ENCODE measurements at regions not wholly inside any gene's neighbourhood (a gene's known extent, or its start where the extent isn't known, plus 50 kb on each side); places are given as distances from the start of the nearest gene placed in this dataset.
"Not testable (repeated sequence)": the region's sequence is repeated elsewhere in the genome, so short reads cannot be mapped to it uniquely, and the experiment has no call there.

DNA sequence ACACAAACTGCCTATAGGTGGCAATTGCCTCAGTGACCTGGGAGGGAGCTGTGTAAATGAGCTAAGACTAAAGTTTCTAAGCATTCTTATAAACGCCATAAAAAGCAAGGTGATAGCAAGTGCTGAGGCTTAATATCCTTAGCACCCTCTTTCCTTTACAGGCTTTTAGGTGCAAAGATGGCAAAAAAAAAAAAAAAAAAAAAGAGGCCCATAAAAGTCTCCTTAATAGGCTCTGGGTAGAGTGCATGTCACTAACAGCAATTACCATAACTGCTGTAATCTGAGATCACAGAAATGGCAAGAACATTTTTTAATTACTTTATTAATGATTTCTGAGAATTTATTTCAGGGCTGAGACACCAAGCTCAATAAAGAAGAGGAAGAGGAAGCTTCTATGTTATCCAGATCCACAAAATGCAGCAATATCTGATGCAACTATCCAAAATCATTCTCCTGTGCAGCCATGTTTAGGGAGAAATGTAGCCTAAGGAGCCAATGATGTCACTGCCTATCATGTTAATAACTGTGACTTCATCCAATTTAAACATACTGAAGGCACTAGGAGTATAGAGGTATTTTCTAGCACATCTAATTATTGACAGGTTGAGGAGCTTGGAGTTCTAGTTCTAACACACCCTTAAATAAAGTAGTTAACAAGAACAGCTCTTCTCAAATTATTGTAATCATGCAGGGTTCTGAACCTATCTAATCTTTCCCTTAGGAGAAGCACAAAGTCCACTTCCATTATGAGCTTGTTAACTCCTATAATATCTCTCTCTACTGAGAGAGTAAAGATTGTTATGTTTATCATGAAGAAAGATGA is 804.3 kb upstream of the ACVR2A start:
- FAIRE-seq = no peak

DNA sequence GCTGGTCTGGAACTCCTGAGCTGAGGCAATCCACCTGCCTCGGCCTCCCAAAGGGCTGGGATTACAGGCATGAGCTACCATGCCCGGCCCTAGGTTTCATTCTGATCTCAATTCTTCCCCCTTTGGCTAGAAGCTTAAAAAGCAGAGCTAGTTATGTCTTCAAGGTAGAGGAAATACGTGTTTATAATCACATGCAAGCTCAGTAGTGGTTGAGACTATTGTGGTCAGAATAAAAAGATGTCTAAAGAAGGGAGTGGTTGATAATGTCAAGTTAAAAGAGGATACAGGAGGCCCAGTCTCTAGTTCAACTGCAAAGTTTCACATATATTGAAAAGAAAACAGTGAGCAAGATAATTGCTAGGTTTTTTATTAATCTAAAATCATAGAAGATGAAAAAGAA is 807.8 kb upstream of the ACVR2A start:
- FAIRE-seq = no peak

DNA sequence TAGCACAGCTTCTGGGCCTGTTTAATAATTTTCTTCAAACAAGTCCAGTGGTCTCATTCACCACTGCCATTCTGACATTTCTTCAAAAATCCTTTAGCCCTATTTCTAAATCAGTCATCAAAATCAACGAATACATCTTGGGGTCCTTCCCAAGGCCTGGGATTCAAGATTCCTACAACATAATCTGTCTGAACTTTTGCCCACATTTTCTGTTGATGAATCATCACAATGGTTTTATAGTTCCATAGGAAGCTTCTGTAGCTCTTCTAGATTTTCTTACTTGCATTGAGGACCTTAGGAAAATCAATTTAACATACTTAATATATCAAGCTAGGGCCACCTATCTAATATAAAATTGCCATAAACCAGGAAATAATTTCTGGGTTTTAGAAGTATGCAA is 811.8 kb upstream of the ACVR2A start:
- FAIRE-seq = no peak

DNA sequence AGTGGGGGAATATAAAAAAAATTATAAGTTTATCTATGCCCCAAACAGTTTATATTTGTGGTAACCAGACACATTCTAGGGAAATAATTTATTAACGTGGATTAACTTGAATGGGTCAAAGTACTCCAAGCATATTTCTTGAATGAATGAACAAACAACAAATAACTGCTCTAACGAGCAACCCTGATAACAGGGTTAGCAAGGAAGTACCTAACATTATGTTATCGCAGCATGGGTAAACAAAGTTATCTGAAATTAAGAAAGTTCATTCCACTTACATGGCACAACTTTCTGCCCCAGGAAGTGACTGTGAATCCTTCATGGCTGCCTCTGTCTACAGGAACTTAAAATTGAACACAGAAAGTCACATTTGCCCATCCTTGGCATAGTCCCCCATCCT is 812.9 kb upstream of the ACVR2A start:
- FAIRE-seq = no peak

DNA sequence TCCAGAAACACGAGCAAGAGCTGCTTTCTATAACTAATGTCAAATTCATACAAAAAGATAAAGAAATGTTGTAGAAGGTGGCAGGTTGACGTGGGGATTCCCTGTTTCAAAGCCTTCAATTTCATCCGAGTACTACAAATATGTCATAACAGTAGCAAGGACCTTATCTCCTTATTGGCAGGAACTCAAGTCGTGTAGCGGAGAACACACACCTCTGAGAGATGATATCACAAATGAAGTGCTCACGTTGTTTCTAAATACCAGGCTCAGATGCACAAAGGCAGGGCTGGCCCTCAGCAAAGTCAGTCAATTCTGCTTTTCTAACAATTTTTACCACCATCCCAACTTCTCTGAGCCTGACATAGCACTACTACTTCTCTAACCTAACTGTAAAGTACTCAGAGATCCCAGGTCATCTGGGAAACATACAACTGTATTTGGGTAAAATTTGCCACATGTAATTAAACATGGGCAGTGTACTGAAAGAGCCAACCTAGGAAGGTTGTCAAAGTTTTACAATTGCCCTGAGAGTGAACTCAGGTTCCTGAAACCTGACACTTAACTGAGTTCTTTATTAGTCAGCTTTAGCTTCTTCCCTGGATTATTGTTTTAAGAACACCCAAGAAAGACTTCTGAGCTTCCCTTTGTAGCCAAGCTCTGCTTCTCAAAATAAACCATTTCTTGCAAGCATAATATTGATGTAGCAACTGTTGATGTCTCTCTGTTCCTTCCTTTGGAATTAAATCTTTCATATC is 813.7 kb upstream of the ACVR2A start:
- FAIRE-seq = no peak

DNA sequence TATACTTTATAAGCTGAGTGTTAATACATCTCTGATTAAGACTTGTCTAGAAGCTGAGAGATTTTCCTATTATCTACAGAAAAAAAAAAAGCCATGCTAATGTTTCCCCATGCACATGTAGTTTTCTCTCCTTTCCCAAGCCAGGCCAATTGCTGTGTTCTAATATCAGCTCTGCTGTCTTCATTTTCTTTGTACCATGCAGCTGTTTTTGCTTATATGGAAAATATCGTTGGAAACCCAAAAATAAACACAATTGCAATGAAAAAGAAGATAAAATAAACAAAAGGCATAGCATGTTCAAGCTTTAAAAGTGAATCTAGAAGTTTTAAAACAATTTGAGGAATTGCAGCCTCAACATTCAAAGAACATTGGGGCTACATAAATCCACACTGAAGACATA is 817.4 kb upstream of the ACVR2A start:
- no peak for FAIRE-seq

DNA sequence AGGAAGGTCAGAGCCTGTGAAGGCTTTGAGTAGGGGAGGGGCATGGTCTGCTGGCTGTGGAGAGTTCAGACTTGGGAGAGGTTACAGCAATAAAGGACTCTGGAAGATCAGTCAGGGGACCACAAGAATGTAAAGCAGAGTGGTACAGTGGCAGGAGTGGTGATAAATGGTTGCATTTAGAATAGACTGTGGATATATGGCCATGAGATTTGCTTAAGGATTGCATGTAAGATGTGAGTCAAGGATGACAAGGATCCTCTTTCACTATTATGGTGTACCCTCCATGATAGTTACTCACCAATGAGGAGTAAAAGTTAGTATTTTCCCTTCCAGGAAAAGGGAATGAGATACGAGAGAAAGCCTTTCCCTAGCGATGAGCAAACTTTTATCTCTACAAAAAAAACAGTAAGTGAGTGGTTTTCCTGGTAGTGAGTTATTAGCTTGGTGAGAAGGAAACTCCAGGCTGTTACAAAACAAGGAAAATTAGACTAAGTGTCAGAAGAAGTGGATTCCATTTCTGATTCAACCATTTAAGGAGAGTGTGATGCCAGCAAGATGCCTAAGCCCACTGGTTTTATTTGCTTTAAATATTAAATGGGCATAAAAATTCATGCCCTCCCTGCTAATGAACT is 818.0 kb upstream of the ACVR2A start:
- no peak for FAIRE-seq

DNA sequence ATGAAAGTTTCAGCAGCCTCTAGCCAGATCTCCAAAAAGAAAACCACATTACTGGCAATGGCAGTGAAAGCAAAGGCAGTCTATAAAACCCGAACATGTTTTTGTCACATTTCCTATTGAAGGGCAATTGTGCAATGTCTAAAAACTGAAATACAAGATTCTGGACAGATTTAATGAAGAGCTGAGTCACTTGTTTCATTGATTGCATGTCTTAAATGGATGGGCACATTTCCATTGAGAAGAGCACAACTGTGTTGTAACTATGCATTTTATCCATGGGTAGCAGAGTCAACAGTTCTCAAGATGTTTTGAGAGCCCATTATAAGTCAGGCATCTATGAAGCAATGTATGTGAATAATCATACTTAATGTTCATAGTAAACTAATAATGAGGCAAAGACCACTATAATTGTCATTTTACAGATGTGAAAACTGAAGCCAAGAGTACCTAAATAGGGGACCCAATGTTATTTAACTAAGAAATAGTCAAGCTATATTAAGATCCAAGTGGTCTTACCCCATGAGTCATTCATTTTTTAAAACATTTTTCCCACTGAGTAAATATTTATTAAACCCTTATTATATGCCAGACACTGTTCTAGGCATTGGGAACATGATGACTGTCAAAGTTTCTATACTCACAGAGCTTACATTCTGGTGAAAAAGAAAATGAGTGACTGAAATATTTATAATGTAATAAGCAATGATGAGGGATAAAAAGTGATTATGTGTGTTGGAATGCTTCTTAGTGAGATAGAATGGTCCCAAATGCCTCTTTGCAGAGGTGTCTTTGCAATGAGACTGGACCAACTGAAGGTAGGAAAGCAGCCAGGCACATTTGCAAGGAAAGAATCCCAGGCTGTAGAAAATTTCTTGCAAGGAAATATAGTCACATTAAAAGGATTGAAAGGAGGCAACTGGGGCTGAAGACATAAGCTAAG is 818.9 kb upstream of the ACVR2A start:
- no peak for FAIRE-seq

DNA sequence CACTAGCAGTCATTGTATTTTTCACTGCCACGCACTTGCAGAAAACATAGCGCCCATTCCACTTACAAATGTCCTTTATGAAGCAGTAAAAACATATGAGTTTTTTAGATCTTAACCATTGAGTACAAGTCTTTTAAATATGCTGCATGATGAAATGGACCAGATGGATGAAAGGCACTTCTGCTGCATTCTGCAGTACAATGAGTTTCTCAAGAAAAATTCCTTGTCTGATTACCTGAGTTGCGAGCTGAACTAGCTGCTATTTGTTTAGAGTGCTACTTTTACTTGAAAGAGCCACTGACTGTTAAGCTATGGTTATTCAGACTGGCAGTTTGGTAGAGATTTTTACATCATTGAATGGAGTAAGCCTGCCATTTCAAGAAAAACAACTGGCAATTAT is 825.5 kb upstream of the ACVR2A start:
- FAIRE-seq = no peak

DNA sequence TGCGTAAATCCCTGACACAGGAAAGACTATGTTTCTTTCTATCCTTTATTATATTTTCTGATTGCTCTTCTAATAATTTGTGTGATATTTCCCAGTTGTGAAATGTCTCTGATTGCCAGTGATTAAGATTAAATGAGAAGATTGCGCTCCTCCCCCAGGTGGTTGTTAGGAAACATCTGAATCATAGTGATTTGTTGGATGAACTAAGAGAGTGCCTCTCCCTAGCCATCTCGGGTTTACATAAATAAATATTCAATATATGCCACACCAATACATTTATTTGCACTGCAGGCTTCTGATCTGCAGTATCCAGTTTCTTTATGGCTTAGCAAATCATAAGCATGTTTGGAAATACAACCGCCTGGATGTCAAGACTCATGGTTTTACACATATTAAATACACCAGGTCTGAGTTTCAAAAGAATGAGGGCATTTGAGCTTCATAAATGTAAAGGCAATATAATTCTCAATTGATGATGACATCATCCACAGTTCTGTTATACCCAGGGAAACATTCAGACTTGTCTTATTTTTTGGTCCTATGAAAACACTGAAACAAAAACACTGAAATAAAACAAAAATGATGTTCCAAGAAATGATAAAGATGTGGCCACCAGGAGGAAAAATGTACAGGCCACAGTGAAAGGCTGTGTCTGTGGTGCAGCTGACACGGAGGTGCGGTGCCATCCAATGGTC is 826.7 kb upstream of the ACVR2A start:
- FAIRE-seq = no peak

DNA sequence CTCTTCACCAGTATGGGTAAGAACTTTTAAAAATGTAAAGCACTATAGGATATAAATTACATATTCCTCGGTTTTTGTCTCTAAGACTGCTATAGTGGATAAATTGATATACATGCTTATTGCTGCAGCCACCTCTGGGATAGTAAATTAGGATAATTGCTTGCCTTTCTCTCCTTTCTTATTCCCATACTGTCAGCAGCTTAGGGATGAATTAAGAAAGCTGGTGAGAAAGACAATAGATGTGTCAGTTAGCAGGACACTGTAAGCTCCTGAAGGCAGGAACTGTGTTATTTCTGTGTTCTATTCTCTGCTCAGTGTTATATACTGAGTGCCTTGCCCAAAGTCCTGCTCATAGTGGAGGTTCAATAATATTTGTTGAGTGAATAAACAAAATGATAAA is 828.6 kb upstream of the ACVR2A start:
- FAIRE-seq = no peak

DNA sequence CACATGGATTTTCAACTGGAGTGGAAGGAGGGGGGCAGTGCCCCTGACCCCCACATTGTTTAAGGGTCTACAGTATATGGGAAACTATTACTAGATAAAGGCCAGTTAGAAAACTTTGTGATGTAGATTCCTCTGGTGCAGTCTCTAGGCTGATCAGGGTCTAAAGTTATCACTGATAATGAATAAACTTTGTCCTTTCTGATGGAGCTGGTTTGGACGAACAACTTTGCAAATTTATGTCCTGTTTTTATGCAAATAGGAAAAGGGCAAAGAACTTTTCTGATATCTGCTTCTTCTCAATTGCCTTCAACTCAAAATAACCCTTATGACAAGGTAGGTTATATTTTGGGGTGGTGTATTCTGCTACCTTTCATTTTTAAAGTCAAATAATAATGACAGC is 829.2 kb upstream of the ACVR2A start:
- FAIRE-seq = no peak

DNA sequence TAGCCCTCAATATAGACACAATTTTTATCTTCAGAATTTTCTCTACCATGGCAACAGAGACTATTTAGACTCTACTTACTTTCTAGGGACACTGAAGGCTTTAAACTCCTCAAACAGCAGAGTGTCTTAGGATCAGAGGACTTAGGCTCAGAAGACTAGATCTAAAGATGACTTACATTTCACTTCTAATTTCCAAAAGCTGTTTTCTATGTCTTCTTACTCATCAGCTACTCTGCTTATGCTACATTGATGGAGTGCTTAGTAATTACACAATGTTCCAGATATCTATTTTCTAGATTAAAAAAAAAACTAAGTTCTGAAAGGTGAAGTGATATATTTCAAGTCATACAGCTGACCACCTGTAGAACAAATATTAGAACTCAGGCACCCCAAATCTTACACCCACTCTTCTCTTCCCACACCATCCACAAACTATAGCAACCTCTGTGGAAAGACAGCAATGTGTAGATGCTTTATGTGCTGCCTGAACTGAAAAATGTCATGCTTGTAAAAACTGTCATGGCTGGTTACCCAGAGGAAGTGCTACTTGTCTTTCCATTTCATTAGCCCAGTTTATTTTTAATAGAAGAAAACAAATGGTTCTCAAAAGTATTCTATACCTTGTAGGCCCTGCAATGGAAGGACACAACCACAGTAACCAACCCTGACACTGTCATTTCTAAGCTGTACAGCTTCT is 831.0 kb upstream of the ACVR2A start:
- no peak for FAIRE-seq

DNA sequence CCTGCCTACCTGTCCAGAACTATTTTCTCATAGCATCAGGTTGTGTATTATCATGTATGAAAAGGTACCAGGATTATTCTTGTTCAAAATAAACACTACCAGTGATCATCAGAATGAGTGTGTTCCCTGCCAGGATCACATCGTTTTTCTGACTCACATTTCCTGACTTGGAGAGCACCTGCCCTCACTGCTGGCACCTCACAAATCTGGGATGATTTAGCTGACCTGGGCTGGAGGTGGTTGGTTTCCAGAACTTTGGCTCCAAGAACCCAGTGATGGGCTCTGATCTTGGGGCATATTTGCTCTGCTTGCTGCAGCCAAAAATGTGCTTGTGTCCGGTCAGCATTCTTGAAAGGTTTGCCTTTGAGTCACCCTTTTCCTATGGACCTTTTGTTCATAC is 836.3 kb upstream of the ACVR2A start:
- no peak for FAIRE-seq

DNA sequence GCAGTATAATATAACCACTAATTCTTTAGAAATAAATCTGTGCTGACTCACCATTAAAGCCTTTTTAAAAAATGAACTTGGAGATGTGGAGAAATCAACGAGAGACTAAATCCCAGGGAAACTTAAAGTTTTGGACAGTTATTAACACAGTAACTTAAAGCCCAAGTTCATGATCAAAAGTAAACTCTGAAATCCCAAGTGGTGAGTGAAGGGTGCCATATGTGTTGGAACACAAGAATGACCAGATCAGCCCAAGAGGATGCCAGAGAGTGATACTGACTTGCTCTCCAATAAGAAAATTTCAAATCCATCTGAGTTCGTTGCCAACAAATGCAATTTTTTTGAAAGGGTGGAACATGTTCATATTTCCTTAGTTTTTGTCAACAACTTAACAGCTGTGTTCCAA is 838.1 kb upstream of the ACVR2A start:
- FAIRE-seq = no peak

DNA sequence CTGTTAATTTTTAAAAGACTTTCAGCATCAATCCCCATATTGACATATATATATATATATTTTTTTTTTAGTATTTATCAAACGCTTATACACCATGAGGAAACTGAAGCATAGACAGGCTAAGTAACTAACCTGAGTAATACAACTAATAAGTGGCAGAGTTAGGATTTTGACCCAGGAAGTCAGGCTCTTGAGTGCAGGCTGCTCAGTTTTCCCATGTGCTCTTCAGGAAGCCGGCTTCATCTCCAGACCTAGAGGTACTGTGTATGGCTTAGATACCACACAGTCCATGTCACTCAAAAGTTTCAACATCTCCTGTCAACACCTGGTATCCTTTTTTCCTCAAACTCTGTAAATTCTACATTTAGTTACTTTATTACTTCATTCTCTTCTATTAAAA is 841.7 kb upstream of the ACVR2A start:
- no peak for FAIRE-seq

DNA sequence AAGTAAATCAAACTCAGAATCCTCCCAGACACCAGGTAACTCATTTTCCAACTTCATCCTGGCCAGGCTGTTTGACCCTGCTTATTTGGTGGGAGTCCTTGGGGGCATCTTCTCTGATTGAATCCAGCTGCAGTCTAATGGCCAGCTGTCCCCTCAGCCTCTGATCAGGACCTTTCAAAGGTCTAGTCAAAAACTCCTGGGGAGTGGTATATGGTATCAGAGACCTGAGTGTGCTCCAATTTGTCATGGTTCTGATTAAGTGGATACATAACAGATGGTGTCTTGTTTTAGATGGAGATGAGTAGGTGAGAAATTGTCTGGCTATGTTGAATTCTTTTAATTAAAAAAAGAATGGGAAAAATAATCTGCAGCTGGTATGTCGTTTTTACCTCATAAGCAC is 842.6 kb upstream of the ACVR2A start:
- FAIRE-seq = no peak

DNA sequence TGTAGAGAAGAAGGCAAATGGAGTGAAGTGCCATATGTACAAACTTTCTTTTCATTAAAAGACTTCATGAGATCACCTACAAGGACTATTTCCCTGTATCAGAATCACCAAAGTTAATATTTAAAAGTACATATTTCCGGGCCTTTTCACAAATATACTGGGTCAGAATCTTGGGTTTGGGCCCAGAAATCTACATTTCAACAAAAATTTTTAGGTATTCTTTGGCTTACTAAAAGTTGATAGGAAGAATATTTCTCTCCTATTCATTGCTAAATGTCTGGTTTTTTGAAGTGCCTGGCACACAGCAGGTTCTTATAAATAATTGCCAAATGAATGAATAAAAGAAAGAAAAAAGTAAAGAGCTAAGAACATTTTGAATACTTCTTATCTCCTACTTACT is 843.8 kb upstream of the ACVR2A start:
- no peak for FAIRE-seq

DNA sequence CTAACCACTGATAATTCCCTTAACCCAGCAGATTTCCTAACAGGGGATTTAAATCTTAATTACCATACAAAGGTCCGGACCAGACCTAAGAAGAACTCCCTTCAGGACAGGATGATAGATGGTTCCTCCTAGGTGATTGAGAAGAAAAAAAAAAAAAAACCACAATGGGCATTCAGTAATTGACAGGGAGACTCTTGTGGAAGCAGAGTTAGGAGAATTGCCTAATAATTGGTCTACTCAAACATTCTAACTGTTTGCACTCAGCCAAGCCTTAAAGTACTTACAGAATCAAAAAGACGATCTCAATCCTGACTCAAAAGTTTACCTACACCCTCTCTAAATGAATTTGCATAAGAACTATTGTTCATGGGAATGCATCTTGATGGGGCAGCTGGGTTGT is 844.7 kb upstream of the ACVR2A start:
- FAIRE-seq = not testable (repeated sequence)

DNA sequence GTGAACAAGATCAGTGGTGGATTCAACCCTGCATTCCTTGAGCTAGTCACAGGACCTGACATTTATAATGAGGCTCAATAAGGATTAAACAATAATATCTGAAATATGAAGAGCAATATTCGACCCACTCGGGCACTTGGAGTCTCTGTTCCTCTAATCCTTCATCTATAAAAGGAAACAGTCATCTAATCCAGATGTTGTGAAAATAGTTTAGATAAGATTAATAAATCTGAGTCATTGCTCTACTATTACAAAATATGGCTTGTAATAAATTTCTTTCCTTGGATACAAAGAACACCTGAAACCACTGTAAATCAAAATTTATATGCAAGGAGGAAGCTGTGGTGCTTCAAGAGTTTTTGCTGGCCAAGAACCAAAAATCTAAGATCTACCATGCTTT is 846.9 kb upstream of the ACVR2A start:
- FAIRE-seq = no peak

DNA sequence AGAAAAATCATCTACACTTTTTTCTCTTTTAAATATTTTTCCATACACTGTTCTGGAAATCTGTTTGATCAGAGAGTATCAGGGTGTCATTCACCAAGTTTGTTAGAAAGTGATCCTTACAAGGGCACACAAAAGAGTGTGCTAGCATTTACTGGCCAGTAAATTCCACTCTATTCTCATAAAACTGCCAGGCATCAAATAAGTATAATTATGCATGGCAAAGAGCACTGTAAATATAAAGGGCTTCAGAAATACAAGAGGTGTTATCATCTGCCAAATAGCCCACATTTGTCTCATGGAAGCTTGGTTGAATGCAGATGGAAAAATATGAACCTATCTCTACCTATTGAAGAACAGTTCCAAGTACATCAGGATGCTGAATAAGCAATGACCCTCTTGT is 847.3 kb upstream of the ACVR2A start:
- no peak for FAIRE-seq

DNA sequence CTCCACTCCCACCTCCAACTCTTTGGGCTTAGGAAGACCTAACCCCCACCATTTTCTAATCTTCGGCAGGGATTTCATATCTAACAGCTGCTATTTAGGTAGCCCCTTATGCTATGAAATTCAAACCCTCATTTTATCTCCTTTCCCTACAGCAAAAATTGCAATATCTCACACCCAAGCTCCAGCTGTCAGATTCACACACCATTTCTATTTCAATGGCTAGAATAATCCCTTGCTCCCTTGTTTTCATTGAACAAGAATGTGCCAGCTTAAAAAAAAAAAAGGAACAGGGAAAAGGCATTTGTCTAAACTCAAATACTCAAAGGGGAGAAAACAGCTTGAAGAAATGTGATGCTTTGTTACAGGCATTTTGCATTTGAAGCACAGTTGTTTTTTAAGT is 850.6 kb upstream of the ACVR2A start:
- no peak for FAIRE-seq

Data from G401.6 (cell line).